H9 (cell line): ENCODE measurements at regions not wholly inside any gene's neighbourhood (a gene's known extent, or its start where the extent isn't known, plus 50 kb on each side); places are given as distances from the start of the nearest gene placed in this dataset.

ENCODE experiments used
- DNase-seq: peaks from one replicate; pipeline ENCODE4 v3.0.0-alpha.2; 2017
- H2AFZ ChIP-seq: one replicate; pipeline ENCODE4 v1.6.1; 2013; ENCODE audit warnings: mild to moderate bottlenecking, low read length, control low read depth, moderate library complexity
- H2AK5ac ChIP-seq: 2 replicates; pipeline ENCODE4 v1.6.1; 2013; ENCODE audit warnings: low read length, control low read depth, mixed read lengths; ENCODE audit not compliant: insufficient read length
- H2BK120ac ChIP-seq: one replicate; pipeline ENCODE4 v1.6.1; 2013; ENCODE audit warnings: low read depth, mild to moderate bottlenecking, low read length, control low read depth, inconsistent platforms; ENCODE audit not compliant: poor library complexity, severe bottlenecking
- H2BK12ac ChIP-seq: 2 replicates; pipeline ENCODE4 v1.6.1; 2013; ENCODE audit warnings: low read length, control low read depth, mixed read lengths, low read depth; ENCODE audit not compliant: insufficient read length
- H2BK15ac ChIP-seq: 2 replicates; pipeline ENCODE4 v1.6.1; 2013; ENCODE audit warnings: low read depth, low read length, control low read depth
- H2BK20ac ChIP-seq: one replicate; pipeline ENCODE4 v1.6.1; 2013; ENCODE audit warnings: low read depth, mild to moderate bottlenecking, low read length, control low read depth, inconsistent platforms; ENCODE audit not compliant: poor library complexity, severe bottlenecking
- H2BK5ac ChIP-seq: 2 replicates; pipeline ENCODE4 v1.6.1; 2013; ENCODE audit warnings: low read length, control low read depth, mixed read lengths; ENCODE audit not compliant: insufficient read length
- H3K14ac ChIP-seq: 2 replicates; pipeline ENCODE4 v1.6.1; 2013; ENCODE audit warnings: low read length, control low read depth; ENCODE audit not compliant: insufficient read depth
- H3K18ac ChIP-seq: 2 replicates; pipeline ENCODE4 v1.6.1; 2013; ENCODE audit warnings: low read depth, mild to moderate bottlenecking, mixed read lengths, low read length, control low read depth; ENCODE audit not compliant: insufficient read length
- H3K23ac ChIP-seq: 2 replicates; pipeline ENCODE4 v1.6.1; 2013; ENCODE audit warnings: low read length, control low read depth, mixed read lengths, low read depth; ENCODE audit not compliant: insufficient read length
- H3K23me2 ChIP-seq: 2 replicates; pipeline ENCODE4 v1.6.1; 2013; ENCODE audit warnings: low read depth, mild to moderate bottlenecking, mixed read lengths, low read length, control low read depth; ENCODE audit not compliant: insufficient read length, poor library complexity, severe bottlenecking
- H3K27ac ChIP-seq: 2 replicates; pipeline ENCODE4 v1.5.1; 2013; ENCODE audit warnings: low read length, control low read depth, mixed read lengths, low read depth; ENCODE audit not compliant: insufficient read length
- H3K27me3 ChIP-seq: 2 replicates; pipeline ENCODE4 v1.6.1; 2013; ENCODE audit warnings: low read length, control low read depth, inconsistent platforms; ENCODE audit not compliant: insufficient read depth
- H3K4ac ChIP-seq: 2 replicates; pipeline ENCODE4 v1.6.1; 2013; ENCODE audit warnings: low read depth, mild to moderate bottlenecking, control low read depth, inconsistent platforms, low read length, moderate library complexity
- H3K4me1 ChIP-seq: 2 replicates; pipeline ENCODE4 v1.6.1; 2013; ENCODE audit warnings: low read length, control low read depth, inconsistent platforms; ENCODE audit not compliant: insufficient read depth
- H3K4me2 ChIP-seq: 2 replicates; pipeline ENCODE4 v1.6.1; 2013; ENCODE audit warnings: low read length, control low read depth, mixed read lengths; ENCODE audit not compliant: insufficient read length, insufficient read depth
- H3K56ac ChIP-seq: 2 replicates; pipeline ENCODE4 v1.6.1; 2013; ENCODE audit warnings: low read depth, mild to moderate bottlenecking, mixed read lengths, low read length, control low read depth; ENCODE audit not compliant: insufficient read length
- H3K79me1 ChIP-seq: 2 replicates; pipeline ENCODE4 v1.6.1; 2013; ENCODE audit warnings: low read depth, mild to moderate bottlenecking, moderate library complexity, low read length, control low read depth, inconsistent platforms; ENCODE audit not compliant: insufficient read depth, poor library complexity, severe bottlenecking
- H3K79me2 ChIP-seq: 2 replicates; pipeline ENCODE4 v1.6.1; 2013; ENCODE audit warnings: low read length, control low read depth, inconsistent platforms; ENCODE audit not compliant: insufficient read depth
- H3K9ac ChIP-seq: 2 replicates; pipeline ENCODE4 v1.6.1; 2013; ENCODE audit warnings: low read length, control low read depth, mixed read lengths; ENCODE audit not compliant: insufficient read length; ENCODE audit errors: extremely low read depth
- H3K9me3 ChIP-seq: one replicate; pipeline ENCODE4 v1.6.1; 2013; ENCODE audit warnings: low read depth, low read length, inconsistent platforms; ENCODE audit not compliant: control insufficient read depth
- H3T11ph ChIP-seq: one replicate; pipeline ENCODE4 v1.6.1; 2013; ENCODE audit warnings: mild to moderate bottlenecking, low read length, control low read depth, inconsistent platforms
- H4K20me1 ChIP-seq: one replicate; pipeline ENCODE4 v1.6.1; 2013; ENCODE audit not compliant: control insufficient read depth, insufficient read length, insufficient read depth
- H4K5ac ChIP-seq: 2 replicates; pipeline ENCODE4 v1.6.1; 2013; ENCODE audit warnings: low read depth, mild to moderate bottlenecking, mixed read lengths, low read length, control low read depth; ENCODE audit not compliant: insufficient read length
- H4K8ac ChIP-seq: replicated peaks from 2 replicates; pipeline ENCODE4 v1.6.1; 2013; ENCODE audit warnings: low read length, control low read depth, mixed read lengths, low read depth; ENCODE audit not compliant: insufficient read length
- H4K91ac ChIP-seq: 2 replicates; pipeline ENCODE4 v1.6.1; 2013; ENCODE audit warnings: low read depth, mild to moderate bottlenecking, moderate library complexity, mixed read lengths, low read length, control low read depth; ENCODE audit not compliant: insufficient read length
- H3K27ac Mint-ChIP-seq, 3 experiments: 2 replicates in 2 of 3; 3 replicates in 1 of 3; pipeline ENCODE4 v1.8.0; 2020 to 2021; ENCODE audit warnings: mixed read lengths in 3 of 3, mild to moderate bottlenecking in 1 of 3, moderate library complexity in 1 of 3
- H3K27me3 Mint-ChIP-seq: 2 replicates; pipeline ENCODE4 v1.8.0; 2021; ENCODE audit warnings: low read depth, mild to moderate bottlenecking, moderate library complexity, mixed read lengths
- H3K36me3 Mint-ChIP-seq, 3 experiments: 2 replicates in 2 of 3; 3 replicates in 1 of 3; pipeline ENCODE4 v1.8.0; 2020 to 2021; ENCODE audit warnings: low read depth in 3 of 3, mixed read lengths in 3 of 3; ENCODE audit not compliant: insufficient read depth in 1 of 3
- H3K4me1 Mint-ChIP-seq, 2 experiments: 2 replicates each; pipeline ENCODE4 v1.8.0; 2020; ENCODE audit warnings: mixed read lengths in 2 of 2
- H3K4me3 Mint-ChIP-seq, 2 experiments: 2 replicates in 1 of 2; 3 replicates in 1 of 2; pipeline ENCODE4 v1.8.0; 2020 to 2021; ENCODE audit warnings: mild to moderate bottlenecking in 2 of 2, mixed read lengths in 2 of 2, moderate library complexity in 1 of 2
- H3K9me3 Mint-ChIP-seq, 2 experiments: 2 replicates in 1 of 2; 3 replicates in 1 of 2; pipeline ENCODE4 v1.8.0; 2020; ENCODE audit warnings: mild to moderate bottlenecking in 2 of 2, mixed read lengths in 2 of 2, moderate library complexity in 1 of 2
- CTCF ChIP-seq: fragments of 200-600 bp; sonication (generic); conservative IDR thresholded peaks from 3 replicates; pipeline ENCODE4 v1.8.0; 2021; ENCODE audit warnings: antibody characterized with exemption, mild to moderate bottlenecking
- WGBS: extraction: QIAGEN DNeasy Blood & Tissue Kit; methylation state at CpG from one replicate; pipeline ENCODE4 v1.1.7; 2013; ENCODE audit warnings: missing lambda C conversion rate, low lambda C conversion rate, mixed read lengths; ENCODE audit not compliant: insufficient read length; ENCODE audit errors: extremely low coverage; 5-methylcytosine and 5-hydroxymethylcytosine counted together

DNA sequence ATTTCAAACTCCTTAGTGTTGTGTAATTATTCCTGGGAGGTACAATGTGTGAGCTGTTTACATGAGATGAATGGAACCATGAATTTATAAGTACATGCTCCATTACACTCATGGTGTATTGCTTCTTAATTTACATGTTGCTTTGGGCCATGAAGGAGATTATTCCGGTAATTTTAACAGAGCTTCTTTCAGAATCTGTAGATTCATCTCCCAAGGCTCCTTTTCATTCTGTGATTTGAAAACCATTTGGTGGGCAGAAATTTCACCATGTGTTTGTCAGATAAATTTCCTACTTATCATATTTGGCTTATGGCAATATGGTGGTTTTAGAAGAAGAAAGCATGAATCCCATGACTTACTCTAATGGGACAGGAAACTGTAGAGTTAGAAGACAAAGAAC is 421.6 kb upstream of the EYS start:
- Mint-ChIP-seq H3K27ac (no peak overlapping the region), H3K36me3 (no peaks in the 10 kb centered on the region), H3K4me3 (no peak overlapping the region), H3K9me3 (peaks cover 0 to 2% of the 10 kb centered on the region in 2 experiments; a peak in 2 of 5 replicates), H3K27me3 (no peaks in the 10 kb centered on the region), H3K4me1 (peaks cover 0 to 6% of the 10 kb centered on the region in 2 experiments; a peak in 2 of 4 replicates)
- no peaks in the 10 kb centered on the region for H3K27me3 ChIP-seq
- no peaks in the 10 kb centered on the region for H3K9me3 ChIP-seq
- no peaks in the 10 kb centered on the region for H3K4me1 ChIP-seq
- H3K23ac ChIP-seq = no peak overlapping the region
- TF ChIP-seq CTCF = no peak
- H3K79me1 ChIP-seq = no peaks in the 10 kb centered on the region
- H3K4ac ChIP-seq = no peak overlapping the region
- no peak overlapping the region for H3K18ac ChIP-seq
- no peak overlapping the region for H4K8ac ChIP-seq
- no peak overlapping the region for H3T11ph ChIP-seq
- H2AK5ac ChIP-seq = no peak overlapping the region
- no peak overlapping the region for H2BK12ac ChIP-seq
- H2BK120ac ChIP-seq = no peak overlapping the region
- H3K23me2 ChIP-seq = no peaks in the 10 kb centered on the region
- WGBS = no CpG with 5 or more reads among the region's 1 CpG
- H3K4me2 ChIP-seq = no peak overlapping the region
- H4K20me1 ChIP-seq = no peaks in the 10 kb centered on the region
- no peak overlapping the region for H4K91ac ChIP-seq
- no peaks in the 10 kb centered on the region for H3K79me2 ChIP-seq
- H2BK15ac ChIP-seq = no peak overlapping the region
- H4K5ac ChIP-seq = no peak overlapping the region
- no peak for DNase-seq
- H3K14ac ChIP-seq = no peak overlapping the region
- H2BK20ac ChIP-seq = no peak overlapping the region
- no peak overlapping the region for H3K9ac ChIP-seq
- H3K27ac ChIP-seq = no peak overlapping the region
- H2BK5ac ChIP-seq = no peak overlapping the region
- no peak overlapping the region for H3K56ac ChIP-seq
- H2AFZ ChIP-seq = no peak overlapping the region
